ENCODE measurements at regions not wholly inside any gene's neighbourhood (a gene's known extent, or its start where the extent isn't known, plus 50 kb on each side); places are given as distances from the start of the nearest gene placed in this dataset.

DNA sequence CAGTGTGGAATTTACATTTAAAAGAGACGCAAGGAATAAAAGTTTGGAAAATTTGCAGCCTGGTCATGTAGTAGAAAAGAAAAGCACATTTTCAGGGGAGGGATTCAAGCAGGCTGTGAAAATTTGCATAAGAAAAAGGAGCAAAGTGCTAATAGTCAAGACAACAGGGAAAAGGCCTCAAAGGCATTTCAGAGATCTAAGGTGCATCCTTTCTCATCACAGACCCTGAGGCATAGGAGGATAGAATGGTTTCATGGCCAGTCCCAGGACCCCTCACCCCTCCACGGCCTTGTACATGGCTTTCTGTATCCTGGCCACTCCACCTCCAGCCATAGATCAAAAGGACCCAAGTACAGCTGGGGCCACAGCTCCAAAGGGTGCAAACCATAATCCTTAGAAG, 380.5 kb upstream of the BRINP3 start:
- POLR2A ChIA-PET, result no interaction called here
- Mint-ChIP-seq H3K27me3 (ENCODE audit: low read depth) (no peaks in the 10 kb centered on the region), H3K36me3 (peaks cover 48% of the 10 kb centered on the region), H3K27ac (no peak overlapping the region), H3K9me3 (peaks cover 64% of the 10 kb centered on the region), H3K4me3 (no peak overlapping the region), H3K4me1 (peaks cover 4% of the 10 kb centered on the region)
- CTCF ChIA-PET, result no interaction called here
- no peak for DNase-seq (ENCODE audit: low spot score)
- ATAC-seq, result peak; percentile 55
- TF ChIP-seq ATF6 (CRISPR knock-in tag; IDR thresholded peaks at IDR 0.05), result no peak
- TF ChIP-seq, protein P1, sequence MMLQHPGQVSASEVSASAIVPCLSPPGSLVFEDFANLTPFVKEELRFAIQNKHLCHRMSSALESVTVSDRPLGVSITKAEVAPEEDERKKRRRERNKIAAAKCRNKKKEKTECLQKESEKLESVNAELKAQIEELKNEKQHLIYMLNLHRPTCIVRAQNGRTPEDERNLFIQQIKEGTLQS (CRISPR knock-in tag; conservative IDR thresholded peaks at IDR 0.05), result no peak
- no peak for TF ChIP-seq JUN (CRISPR knock-in tag; IDR thresholded peaks at IDR 0.05)
- TF ChIP-seq SMAD4 (CRISPR knock-in tag; IDR thresholded peaks at IDR 0.05), result no peak
- no peak for TF ChIP-seq GRHL2 (CRISPR knock-in tag; IDR thresholded peaks at IDR 0.05; ENCODE audit: insufficient replicate concordance, severe bottlenecking)
- TF ChIP-seq, protein P2, sequence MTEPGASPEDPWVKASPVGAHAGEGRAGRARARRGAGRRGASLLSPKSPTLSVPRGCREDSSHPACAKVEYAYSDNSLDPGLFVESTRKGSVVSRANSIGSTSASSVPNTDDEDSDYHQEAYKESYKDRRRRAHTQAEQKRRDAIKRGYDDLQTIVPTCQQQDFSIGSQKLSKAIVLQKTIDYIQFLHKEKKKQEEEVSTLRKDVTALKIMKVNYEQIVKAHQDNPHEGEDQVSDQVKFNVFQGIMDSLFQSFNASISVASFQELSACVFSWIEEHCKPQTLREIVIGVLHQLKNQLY (CRISPR knock-in tag; IDR thresholded peaks at IDR 0.05), result no peak
- no peak for TF ChIP-seq NR1H2 (CRISPR knock-in tag; IDR thresholded peaks at IDR 0.05)
- TF ChIP-seq TEAD1 (CRISPR knock-in tag; IDR thresholded peaks at IDR 0.05), result no peak
- no peak for TF ChIP-seq MYBL2 (CRISPR knock-in tag; IDR thresholded peaks at IDR 0.05)
- no peak for TF ChIP-seq CREB1 (CRISPR knock-in tag; IDR thresholded peaks at IDR 0.05)
- no peak for TF ChIP-seq ZNF671 (CRISPR knock-in tag; IDR thresholded peaks at IDR 0.05)
- no peak for TF ChIP-seq NFE2L1 (CRISPR knock-in tag; IDR thresholded peaks at IDR 0.05)

GRCh38 chr1:190864013-190864641, 386.5 kb upstream of the BRINP3 start:
- DNase-seq (ENCODE audit: low spot score) (no peak), ATAC-seq (peak; percentile 38; the same call in 1 of the 2 replicates)
- Mint-ChIP-seq H3K27ac (no peak overlapping the region), H3K27me3 (ENCODE audit: low read depth) (no peaks in the 10 kb centered on the region), H3K36me3 (peaks cover 17% of the 10 kb centered on the region), H3K9me3 (peaks cover 23% of the 10 kb centered on the region), H3K4me3 (no peak overlapping the region), H3K4me1 (no peaks in the 10 kb centered on the region)
- ChIA-PET POLR2A (no interaction called here), CTCF (interaction anchor here (0.9 kb wide), 1 partner anchor 71 kb away, joined by 3 read pairs; no protein-coding TSS in a partner anchor)
- no peak for TF ChIP-seq ZNF425 (CRISPR knock-in tag; conservative IDR thresholded peaks at IDR 0.05)
- TF ChIP-seq NR1H2 (CRISPR knock-in tag; IDR thresholded peaks at IDR 0.05), result no peak
- no peak for TF ChIP-seq USF1 (CRISPR knock-in tag; IDR thresholded peaks at IDR 0.05)
- TF ChIP-seq ZNF416 (CRISPR knock-in tag; IDR thresholded peaks at IDR 0.05), result no peak
- TF ChIP-seq ESRRA (CRISPR knock-in tag; IDR thresholded peaks at IDR 0.05; ENCODE audit: borderline replicate concordance), result no peak
- no peak for TF ChIP-seq ZNF232 (CRISPR knock-in tag; IDR thresholded peaks at IDR 0.05)
- no peak for TF ChIP-seq ZNF532 (CRISPR knock-in tag; IDR thresholded peaks at IDR 0.05; ENCODE audit: borderline replicate concordance)
- TF ChIP-seq, protein P3, sequence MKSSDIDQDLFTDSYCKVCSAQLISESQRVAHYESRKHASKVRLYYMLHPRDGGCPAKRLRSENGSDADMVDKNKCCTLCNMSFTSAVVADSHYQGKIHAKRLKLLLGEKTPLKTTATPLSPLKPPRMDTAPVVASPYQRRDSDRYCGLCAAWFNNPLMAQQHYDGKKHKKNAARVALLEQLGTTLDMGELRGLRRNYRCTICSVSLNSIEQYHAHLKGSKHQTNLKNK (CRISPR knock-in tag; IDR thresholded peaks at IDR 0.05), result no peak
- no peak for TF ChIP-seq ZNF219 (CRISPR knock-in tag; IDR thresholded peaks at IDR 0.05; ENCODE audit: borderline replicate concordance)
- TF ChIP-seq ETV6 (CRISPR knock-in tag; IDR thresholded peaks at IDR 0.05), result no peak
- TF ChIP-seq E2F4 (CRISPR knock-in tag; IDR thresholded peaks at IDR 0.05; ENCODE audit: borderline replicate concordance, low read depth), result no peak
- no peak for TF ChIP-seq JUN (CRISPR knock-in tag; IDR thresholded peaks at IDR 0.05)
- no peak for TF ChIP-seq RORB (CRISPR knock-in tag; IDR thresholded peaks at IDR 0.05)
- no peak for TF ChIP-seq RELA (CRISPR knock-in tag; IDR thresholded peaks at IDR 0.05; ENCODE audit: borderline replicate concordance)
